Putamen (tissue), 1 donor: ENCODE measurements at regions not wholly inside any gene's neighbourhood (a gene's known extent, or its start where the extent isn't known, plus 50 kb on each side); places are given as distances from the start of the nearest gene placed in this dataset.

Source experiments
- DNase-seq: peaks from one replicate; pipeline ENCODE4 v3.0.0-alpha.2; 2016; ENCODE audit warnings: low spot score

DNA sequence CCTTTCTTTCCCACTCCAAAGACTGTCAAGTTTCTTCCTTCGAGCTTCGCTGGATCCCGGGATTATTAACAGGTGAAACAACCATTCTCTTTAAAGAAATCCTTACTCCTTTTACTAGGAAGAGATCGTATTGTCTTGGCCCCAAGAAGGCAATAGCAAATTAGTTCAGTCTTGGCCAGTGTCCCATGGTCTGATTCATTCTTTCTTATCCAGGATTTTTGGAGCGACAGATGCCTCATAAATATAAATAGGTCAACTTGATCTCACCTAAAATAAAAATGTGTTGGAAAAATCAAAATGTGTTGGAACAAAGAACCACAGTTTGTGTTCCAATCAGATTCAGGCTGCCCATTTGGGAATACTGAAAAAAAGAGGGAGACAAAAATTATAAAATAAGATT lies 140.1 kb upstream of the TMEM108 start:
- no peak for DNase-seq

DNA sequence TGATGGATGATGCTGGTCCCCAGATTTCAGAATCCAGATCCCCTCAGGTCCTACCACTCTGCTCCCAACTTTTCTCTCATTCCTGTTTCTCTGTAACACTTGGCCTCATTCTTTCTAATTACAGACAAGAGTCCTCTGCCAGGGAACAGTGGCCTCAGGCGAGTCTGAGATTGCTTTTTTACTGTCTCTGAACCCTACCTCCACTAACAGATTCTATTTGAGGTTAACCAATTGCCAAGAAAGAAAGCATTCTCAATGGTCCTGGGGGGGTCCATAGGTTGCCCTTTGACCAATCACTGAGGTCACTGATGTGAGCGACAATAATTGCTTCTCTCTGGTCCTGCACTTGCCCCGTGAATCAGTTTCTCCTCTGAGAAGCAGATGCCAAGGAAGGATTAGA lies 145.2 kb upstream of the TMEM108 start:
- no peak for DNase-seq

DNA sequence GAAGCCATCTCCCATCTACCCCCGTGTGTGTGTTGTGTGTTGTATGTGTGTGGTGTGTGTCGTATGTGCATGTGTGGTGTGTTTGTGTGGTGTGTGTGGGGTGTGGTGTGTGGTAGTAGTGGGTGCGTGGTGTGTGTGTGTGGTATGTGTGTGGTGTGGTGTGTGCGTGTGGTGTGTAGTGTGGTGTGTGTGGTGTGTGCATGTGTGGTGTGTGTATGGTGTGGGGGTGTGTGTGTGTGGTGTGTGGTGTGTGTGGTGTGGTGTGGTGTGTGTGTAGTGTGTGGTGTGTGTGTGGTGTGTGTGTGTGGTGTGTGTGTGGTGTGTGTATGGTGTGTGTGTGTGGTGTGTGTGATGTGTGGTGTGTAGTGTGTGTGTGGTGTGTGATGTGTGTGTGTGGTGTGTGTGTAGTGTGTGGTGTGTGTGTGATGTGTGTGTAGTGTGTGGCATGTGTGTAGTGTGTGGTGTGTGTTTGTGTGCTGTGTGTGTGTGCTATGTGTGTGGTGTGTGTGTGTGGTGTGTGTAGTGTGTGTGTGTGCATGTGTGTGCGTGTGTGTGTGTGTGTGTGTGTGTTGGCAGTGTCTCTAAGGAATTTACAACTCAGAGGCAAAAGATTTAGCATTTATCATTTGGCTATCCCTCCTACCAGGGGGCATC lies 156.3 kb upstream of the TMEM108 start:
- no peak for DNase-seq

DNA sequence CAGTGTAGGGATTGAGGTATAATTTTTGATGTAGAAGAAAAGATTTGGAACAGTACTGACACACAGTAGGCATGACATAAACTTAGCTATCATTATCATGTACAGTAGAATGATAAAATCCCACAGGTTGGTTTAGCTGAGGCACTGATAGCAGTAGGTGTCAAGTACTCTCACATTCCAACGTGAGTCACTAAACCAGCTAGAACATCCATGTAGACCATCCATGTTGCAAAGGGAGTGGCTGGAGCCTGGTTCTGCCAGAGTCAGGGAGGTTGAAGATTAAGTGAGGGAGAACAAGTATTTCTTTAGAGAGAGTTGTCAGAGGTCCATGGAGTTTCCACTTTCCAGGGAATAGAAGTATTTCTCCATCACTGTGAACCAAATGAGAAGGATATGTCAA lies 157.2 kb upstream of the TMEM108 start:
- no peak for DNase-seq

DNA sequence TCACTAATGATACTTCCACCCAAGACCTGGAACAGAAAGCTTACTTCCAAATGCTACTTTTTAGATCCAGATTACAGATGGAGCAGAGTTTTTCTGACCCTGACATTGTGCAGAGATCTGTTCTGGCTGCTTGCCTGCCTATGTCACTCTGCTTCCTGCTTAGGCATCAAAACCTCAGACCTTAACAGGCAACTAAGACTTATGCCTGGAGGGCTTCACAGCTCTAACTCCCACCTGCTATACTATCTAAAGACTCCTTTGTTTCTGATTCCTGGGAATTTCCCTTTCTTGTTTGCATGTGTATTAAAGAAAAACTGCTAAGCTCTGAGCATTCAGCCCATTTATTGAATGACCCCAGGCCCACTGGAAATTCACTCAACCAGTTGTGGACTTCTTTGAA lies 157.4 kb upstream of the NPHP3 start:
- DNase-seq = no peak

DNA sequence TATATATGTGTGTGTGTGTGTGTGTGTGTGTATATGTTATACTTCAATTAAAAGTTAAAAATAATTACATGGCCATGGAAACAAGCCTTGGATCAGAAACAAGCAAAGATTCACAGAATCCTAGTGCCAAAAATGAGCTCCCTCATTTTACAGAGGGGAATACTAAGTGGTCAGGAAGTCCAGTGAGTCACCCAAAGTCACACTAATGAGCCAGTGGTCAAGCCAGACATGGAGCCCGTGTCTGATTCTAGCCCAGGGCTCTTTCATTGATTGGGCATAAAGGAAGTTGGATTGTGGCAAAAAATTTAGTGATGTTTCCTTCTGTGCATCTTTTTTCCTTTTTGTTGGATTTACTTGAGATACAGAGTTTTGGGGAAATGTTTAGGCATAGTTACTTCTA lies 152.5 kb upstream of the NPHP3 start:
- DNase-seq = no peak

DNA sequence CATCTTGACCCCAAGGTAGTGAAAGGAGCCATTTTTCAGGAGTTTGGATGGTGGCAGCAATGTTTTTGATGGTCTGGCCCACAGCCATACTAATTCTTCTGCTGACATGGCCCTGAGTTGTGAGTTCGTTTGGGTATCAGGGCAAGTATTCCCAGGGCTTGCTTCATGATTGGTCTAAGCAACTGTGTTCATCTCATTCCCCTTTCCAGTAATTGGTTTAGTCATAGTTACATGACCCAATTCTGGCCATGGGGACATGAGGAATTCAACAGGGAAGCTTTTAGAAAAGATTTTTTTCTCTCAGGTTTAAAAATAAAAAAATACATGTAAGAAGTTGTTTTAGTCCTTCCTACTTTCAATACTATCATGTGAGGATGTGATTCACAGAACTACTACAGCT lies 150.5 kb upstream of the NPHP3 start:
- no peak for DNase-seq

DNA sequence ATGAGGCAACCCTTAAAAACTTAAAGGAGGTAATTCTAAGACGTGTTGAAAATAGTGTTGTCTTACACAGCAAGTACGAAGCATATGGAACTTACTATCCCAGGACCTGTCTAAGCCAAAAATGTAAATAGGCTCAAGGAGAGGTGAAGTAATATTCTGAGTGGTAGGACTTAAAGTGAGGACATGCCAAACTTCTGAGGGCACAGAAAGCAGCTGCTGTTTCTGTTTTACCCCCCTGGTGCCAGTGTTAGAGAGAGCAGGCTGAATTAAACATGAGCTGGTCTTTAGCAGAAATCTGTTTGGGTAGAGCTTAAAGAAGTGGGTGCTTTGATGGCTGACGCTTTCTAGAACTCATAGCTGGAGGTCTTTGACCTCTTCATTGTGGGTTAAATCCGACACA lies 149.7 kb upstream of the NPHP3 start:
- DNase-seq = no peak

DNA sequence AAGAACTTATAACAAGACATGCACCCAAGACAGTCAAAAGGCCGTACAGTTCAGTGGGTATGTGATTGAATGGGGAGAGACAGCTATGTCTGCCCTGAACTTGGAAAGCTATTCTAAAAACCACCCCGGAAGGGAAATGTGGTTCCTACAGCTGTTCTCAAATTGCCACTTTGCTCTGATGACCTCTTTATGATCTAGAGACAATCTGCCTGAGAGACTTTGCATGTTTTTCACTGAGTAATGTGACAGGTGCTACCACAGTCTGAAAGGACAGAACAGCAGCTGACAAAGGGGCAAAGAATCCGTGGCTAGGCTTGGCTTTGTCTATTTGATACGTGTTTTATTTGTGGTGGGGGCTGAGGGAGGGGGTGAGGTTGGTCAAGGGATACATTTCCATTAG lies 148.3 kb upstream of the NPHP3 start:
- DNase-seq = no peak

DNA sequence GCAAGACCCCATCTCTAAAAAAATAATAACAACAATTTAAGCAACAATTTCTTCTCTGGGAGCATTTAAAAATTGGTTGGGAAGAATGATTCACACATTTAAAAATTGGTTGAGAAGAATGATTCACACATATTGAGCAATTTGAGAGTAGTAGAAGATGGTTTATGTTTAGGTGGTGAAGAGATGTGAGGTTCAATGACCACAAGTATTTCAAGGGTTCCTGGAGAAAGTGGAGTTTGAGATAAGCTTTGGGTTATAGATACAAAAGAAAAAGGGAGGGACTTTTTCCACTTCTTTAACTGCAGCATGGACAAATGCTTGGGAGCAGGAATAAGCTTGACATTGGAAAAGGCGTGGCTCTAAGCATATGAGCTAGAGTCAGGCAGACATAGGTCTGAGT lies 145.7 kb upstream of the NPHP3 start:
- DNase-seq = no peak

DNA sequence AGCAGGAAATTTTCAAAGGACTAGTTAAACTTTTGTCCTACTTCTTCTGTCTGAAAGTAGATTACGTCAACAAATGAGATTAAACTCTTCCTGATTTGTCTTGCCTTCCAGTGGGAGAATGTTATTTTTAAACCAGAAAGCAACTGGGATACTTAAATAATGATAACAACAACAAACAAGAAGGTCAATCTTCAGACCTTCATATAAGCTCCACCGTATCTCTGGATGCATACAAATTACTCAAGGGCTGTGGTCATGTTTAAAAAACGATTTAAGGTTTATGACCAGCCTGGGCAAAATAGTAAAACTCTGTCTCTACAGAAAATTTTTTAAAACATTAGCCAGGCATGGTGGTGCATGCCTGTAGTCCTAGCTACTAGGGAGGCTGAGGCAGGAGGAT lies 145.3 kb upstream of the NPHP3 start:
- no peak for DNase-seq

DNA sequence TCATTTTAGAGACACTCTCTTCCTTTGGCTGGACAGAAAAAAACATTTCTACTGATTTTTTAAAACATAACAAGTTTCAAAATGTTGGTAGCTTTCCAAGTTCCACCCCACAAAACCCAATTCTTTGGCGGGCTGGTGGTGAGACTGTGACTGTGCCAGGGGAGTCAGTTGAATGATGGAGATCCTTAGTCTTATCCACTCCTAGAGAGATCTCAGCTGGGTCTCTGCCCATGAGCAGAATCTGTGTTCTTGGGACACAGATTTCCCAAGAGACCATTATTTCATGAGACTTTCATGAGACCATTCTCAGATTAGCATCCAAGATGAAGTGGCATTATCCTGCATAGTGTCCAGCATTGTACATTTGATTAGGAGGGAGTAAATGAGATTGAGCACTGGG lies 135.1 kb upstream of the NPHP3 start:
- no peak for DNase-seq

DNA sequence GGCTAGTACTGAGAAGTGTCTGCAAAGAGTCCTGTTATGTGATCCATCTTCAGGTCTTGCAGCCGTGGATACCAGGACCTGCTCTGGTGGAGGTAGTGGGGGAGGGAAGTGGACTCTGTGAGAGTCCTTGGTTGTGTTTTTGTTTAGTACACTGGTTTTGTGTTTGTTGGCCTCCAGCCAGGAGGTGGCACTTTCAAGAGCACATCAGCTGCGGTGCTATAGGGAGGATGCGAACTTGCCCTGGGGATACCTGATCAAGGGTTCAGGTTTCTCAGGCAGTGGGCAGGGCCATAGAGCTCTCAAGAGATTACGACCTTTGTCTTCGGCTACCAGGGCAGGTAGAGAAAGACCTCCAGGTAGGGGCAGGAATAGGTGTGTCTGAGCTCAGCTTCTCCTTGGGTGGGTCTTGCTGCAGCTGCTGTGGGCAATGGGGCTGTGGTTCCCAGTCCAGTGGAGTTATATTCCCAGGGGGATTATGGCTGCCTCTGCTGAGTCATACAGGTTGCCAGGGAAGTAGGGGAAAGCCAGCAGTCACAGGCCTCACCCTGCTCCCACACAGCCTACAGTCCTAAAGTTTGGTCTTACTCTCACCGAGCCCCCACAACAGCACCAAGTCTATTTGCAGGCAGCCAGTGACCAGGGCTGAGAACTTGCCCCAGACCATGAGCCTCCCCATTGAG lies 132.8 kb upstream of the NPHP3 start:
- no peak for DNase-seq

DNA sequence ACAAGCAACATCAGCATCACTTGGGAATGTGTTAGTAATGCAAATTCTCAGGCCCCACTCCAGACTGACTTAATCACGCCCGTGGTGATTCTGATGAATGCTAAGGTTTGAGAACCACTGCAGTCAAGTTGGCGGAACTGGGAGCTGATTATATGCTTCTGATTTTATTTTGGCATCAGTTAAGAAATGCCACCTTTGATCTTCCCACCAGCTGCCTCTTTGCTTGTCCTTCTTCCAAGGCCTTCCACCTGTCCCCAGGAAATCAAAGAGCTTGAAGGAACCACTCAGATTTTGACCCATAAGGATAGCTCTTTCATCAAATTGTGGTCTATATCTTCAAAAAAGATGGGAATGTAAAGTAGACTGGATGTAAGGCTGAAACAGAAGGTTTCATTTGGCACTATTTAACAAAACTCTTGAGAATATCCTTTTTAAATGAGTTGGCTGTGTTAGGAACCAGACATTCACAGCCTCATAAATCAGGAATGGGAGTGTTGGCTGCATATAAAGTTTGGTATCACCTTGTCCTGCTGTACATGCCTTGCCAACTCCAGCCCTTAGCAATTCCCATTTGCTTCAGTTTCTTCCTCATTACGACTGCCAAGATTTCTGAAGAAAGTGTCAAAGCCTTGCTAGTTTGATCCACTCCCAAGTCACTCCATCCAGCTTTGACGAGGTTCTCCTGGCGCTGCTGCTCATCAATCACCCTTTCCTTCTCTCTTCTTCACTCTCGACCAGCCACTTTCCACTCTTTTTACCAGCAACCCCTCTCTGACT lies 125.8 kb upstream of the NPHP3 start:
- DNase-seq = no peak

DNA sequence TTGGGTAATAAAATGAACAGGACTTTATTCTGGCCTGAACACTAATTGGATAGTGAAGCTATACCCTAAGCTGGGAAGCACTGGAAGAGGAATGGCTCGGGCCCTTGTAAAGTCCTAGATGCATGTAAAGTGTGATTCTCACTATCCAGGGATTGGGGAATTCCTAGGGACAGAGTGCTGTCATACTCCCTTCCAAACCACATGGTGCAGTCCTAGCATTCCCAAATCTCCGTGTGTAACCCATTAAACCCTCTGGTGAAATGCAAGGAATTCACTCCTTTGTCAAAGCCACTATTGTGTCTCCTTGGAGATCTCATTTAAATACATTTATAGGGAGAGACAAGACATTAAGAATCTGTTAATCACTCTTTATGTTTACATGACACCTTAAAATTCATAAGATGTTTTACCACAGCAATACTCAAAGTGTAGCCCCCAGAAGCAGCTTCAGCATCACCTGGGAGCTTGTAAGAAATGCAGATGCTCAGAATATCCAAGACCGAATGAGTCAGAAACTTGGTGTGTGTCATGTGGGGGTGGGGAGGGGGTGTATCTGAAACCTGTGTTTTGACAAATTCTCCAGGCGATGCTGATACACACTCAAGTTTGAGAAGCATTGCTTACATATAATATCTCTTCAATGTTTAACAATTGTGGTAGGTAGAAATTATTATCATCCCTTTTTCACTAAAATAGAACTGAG lies 121.8 kb upstream of the NPHP3 start:
- peak; percentile 28 for DNase-seq

DNA sequence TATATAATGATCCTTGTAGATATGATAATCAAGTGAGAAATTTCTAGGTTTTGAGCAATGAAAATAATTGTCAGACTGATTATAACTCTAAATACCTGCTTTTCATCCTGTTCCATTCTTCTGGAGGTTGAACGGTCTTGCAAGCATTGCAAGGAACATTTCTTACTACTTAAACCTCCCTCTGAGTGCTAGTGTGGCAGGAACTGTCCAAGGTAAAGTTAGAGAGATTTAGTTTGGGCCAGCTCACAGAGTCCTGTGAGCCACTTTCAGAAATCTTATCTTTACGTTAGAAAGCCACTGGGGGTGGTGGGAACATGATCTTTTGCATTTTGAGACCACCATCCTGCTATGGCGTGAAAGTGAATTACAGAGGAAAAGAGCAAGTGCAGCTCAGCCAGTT lies 121.1 kb upstream of the NPHP3 start:
- DNase-seq = no peak

DNA sequence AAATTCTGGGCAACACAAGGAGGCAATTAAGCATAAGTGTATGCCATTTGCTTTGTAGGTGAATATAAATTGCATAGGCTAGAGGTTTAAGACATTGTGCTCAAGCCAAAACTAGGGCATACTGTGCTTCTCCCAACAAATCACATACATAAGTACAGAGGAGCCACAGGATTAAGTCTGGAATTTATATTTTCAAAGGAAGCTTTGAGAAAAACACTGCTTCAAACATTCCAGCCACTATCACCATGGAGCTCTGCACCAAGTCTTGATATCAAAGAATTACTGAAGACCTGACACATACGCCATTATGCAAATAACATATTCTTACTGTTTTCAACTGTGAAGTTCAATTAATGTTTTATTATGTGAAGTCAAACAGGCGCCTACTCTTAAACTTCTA lies 119.4 kb upstream of the NPHP3 start:
- DNase-seq = no peak

DNA sequence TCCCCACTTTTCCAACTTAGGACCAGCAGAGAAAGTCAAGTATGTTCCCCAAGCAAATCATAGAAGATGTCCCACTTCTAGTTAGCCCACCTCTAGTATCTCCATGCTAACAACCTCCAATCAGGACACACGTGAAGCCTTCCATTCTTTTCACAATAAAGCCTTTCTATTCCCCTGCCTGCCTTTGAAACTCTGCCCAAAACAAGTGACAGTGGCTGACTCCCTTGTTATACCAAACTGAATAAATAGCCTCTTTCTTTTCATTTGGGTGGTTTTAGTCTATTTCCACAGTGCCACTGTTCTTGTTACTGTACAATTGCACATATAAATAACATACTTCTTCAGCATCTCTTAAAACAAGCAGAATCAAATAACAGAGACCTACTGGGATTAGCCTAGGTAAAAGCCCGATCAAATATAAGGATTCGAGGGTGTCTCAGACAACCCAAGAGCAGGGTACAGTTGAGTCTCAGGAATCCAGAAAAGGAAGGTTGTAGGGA lies 118.0 kb upstream of the NPHP3 start:
- peak; percentile 47 for DNase-seq

DNA sequence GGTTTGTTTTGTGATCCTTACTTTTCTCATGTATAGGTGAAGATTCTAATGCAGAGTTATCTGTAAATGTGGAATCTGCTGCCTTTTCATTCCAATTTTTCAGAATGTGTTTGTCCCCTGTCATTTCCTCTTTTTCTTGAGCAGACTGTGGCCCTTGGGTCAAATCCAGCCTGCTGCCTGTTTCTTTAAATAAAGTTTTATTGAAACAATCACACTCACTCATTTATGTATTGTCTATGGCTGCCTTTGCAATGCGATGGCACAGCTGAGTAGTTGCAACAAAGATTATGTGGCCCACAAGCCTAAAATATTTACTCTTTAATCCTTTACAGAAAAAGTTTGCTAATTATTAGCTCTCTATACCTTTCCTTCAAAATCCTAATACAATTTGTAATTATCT lies 116.3 kb upstream of the NPHP3 start:
- no peak for DNase-seq

DNA sequence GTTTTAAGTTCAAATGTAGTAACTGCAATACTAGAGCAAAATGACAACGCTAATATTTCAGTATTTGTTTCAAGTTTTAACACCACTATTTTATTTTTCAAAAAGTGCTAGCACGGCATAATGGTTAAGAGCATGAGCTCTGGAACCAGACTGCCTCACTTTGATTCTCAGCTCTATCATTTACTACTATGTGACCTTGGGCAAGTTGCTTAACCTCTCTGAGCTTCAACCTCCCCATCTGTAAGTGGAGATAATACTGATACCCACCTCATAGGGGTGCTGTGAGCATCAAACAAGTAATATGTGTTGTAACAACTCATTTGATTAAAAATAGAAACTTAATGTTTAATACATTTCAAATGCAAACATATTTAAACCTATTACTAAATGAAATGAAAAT lies 115.4 kb upstream of the NPHP3 start:
- DNase-seq = no peak

DNA sequence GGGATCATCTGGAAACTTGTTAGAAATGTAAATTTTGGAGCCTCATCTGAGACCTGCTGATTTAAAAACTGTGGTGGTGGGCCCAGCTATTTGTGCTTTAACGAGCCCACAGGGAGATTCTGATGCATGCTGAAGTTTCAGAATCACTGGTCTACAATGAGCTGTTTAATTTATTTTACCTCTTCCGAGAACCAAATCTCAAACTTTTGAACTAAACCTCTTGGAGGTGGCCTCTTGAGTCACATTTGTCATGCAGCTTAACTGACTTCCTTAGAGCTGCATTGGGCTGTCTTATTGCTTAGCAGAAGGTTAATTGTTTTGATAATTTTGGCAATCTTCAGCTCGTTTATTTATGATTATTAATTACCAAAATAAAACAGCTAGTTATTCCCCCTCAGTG lies 112.1 kb upstream of the NPHP3 start:
- DNase-seq = no peak

DNA sequence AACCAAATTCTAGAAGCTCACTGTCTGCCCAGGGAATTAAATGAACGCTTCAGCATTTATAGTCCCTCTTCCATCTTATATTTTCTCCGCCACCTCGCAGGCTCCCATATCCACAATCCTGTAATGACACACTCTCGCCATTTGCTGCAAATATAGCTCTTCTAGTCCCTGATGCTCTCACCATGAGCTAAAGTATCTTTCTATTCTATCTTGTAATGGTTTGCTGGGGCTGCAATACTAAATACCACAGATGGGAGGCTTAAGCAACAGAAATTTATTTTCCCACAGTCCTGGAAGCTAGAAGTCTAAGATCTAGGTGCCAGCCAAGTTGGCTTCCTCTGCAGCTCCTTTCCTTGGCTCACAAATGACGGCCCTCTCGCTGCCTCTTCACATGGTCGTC lies 106.9 kb upstream of the NPHP3 start:
- no peak for DNase-seq

DNA sequence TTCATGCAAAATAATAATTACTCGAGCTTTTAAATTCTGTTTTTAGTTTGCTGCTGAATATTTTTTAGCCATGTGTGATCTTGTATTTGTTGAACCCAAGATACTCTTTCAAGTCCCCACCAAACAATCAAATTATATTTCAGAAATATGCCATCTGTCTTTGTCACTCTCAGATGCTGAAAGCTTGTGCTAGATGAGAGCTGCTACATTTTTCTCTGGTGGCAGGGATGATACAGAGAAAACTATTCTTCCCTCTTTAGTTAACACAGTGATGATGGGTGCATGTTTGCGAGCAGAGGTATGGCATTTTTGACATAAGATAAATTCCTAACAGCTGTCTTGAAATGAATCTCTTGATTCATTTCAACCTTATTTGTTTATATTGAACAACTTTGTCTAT lies 100.6 kb upstream of the NPHP3 start:
- DNase-seq = no peak
